OCI-LY3 (cell line): ENCODE measurements at regions not wholly inside any gene's neighbourhood (a gene's known extent, or its start where the extent isn't known, plus 50 kb on each side); places are given as distances from the start of the nearest gene placed in this dataset.

Experiments used
- H2AFZ ChIP-seq: fragments of 200-600, 300-600 bp; shearing (Covaris generic); 2 replicates; pipeline ENCODE4 v1.6.0; 2014; ENCODE audit warnings: antibody characterized with exemption, low read depth, low read length
- H3K27ac ChIP-seq: fragments of 200-600, 300-600 bp; sonication (generic); 2 replicates; pipeline ENCODE4 v1.5.1; 2014; ENCODE audit warnings: mild to moderate bottlenecking, low read length, moderate library complexity, mixed read lengths
- H3K27me3 ChIP-seq: fragments of 200-600, 300-600 bp; sonication (generic); 2 replicates; pipeline ENCODE4 v1.6.1; 2014; ENCODE audit warnings: low read depth, low read length, mixed read lengths
- H3K36me3 ChIP-seq: fragments of 200-600, 300-600 bp; sonication (generic); replicated peaks from 2 replicates; pipeline ENCODE3; 2014; ENCODE audit warnings: low read depth, low read length, mixed read lengths
- H3K4me1 ChIP-seq: fragments of 300-600, 200-600 bp; sonication (generic); 2 replicates; pipeline ENCODE4 v1.6.1; 2014; ENCODE audit warnings: low read length, mixed read lengths
- H3K4me2 ChIP-seq: fragments of 200-600, 300-600 bp; sonication (generic); 2 replicates; pipeline ENCODE4 v1.6.1; 2014; ENCODE audit warnings: low read length, mixed read lengths
- H3K4me3 ChIP-seq: fragments of 300-600, 200-600 bp; sonication (generic); 2 replicates; pipeline ENCODE4 v1.5.1; 2014; ENCODE audit warnings: antibody characterized with exemption, mild to moderate bottlenecking, low read length, moderate library complexity
- H3K79me2 ChIP-seq: fragments of 300-600, 200-600 bp; shearing (Covaris generic); 2 replicates; pipeline ENCODE4 v1.6.1; 2014; ENCODE audit warnings: mild to moderate bottlenecking, low read length, mixed read lengths
- H3K9ac ChIP-seq: fragments of 300-600, 200-600 bp; shearing (Covaris generic); 2 replicates; pipeline ENCODE4 v1.6.0; 2014; ENCODE audit warnings: mild to moderate bottlenecking, low read length, moderate library complexity
- H3K9me3 ChIP-seq: fragments of 200-600, 300-600 bp; shearing (Covaris generic); 2 replicates; pipeline ENCODE4 v1.6.1; 2014; ENCODE audit warnings: low read length, mixed read lengths; ENCODE audit not compliant: insufficient read depth
- H4K20me1 ChIP-seq: fragments of 200-600, 300-600 bp; sonication (generic); 2 replicates; pipeline ENCODE4 v1.6.1; 2016; ENCODE audit warnings: low read length, mixed read lengths; ENCODE audit not compliant: insufficient read depth
- CTCF ChIP-seq: fragments of 200-600, 300-600 bp; sonication (generic); IDR thresholded peaks from 2 replicates; pipeline ENCODE4 v1.5.1; 2014; ENCODE audit warnings: antibody characterized with exemption, low read length, low read depth
- EZH2phosphoT487 ChIP-seq: fragments of 200-600 bp; shearing (Covaris generic); IDR thresholded peaks from 2 replicates; pipeline ENCODE4 v1.6.1; 2018; ENCODE audit warnings: antibody characterized with exemption, mixed run types, low read depth

- no peak overlapping the region for H3K4me2 ChIP-seq
- H3K27ac ChIP-seq = no peak overlapping the region
- H4K20me1 ChIP-seq = no peaks in the 10 kb centered on the region
- no peak overlapping the region for H2AFZ ChIP-seq
- no peaks in the 10 kb centered on the region for H3K9me3 ChIP-seq
- no peaks in the 10 kb centered on the region for H3K36me3 ChIP-seq
- H3K79me2 ChIP-seq = no peaks in the 10 kb centered on the region
- TF ChIP-seq CTCF (no peak), EZH2phosphoT487 (no peak)
- peaks cover 23% of the 10 kb centered on the region for H3K27me3 ChIP-seq
- no peaks in the 10 kb centered on the region for H3K4me1 ChIP-seq
- no peak overlapping the region for H3K4me3 ChIP-seq
- no peak overlapping the region for H3K9ac ChIP-seq
Measured at GRCh38 chr15:100753503-100753902, 126.1 kb upstream of the ALDH1A3 start.

- H3K4me3 ChIP-seq = no peak overlapping the region
- H3K4me1 ChIP-seq = no peaks in the 10 kb centered on the region
- peaks cover 31% of the 10 kb centered on the region for H3K27me3 ChIP-seq
- H3K79me2 ChIP-seq = no peaks in the 10 kb centered on the region
- H3K9me3 ChIP-seq = no peaks in the 10 kb centered on the region
- no peak overlapping the region for H3K4me2 ChIP-seq
- H3K9ac ChIP-seq = no peak overlapping the region
- H4K20me1 ChIP-seq = no peaks in the 10 kb centered on the region
- H3K27ac ChIP-seq = no peak overlapping the region
- H2AFZ ChIP-seq = no peak overlapping the region
- no peaks in the 10 kb centered on the region for H3K36me3 ChIP-seq
- TF ChIP-seq CTCF = no peak
- no peak for TF ChIP-seq EZH2phosphoT487
Measured at GRCh38 chr15:100757661-100758060, 122.0 kb upstream of the ALDH1A3 start.

GRCh38 chr15:100758555-100758954, 121.1 kb upstream of the ALDH1A3 start:
- Histone ChIP-seq H3K4me3 (no peak overlapping the region), H3K36me3 (no peaks in the 10 kb centered on the region), H2AFZ (no peak overlapping the region), H3K9me3 (no peaks in the 10 kb centered on the region), H3K9ac (no peak overlapping the region), H3K79me2 (no peaks in the 10 kb centered on the region), H3K27ac (no peak overlapping the region), H3K4me1 (no peaks in the 10 kb centered on the region), H3K27me3 (peaks cover 31% of the 10 kb centered on the region), H3K4me2 (no peak overlapping the region), H4K20me1 (no peaks in the 10 kb centered on the region)
- TF ChIP-seq CTCF = no peak
- no peak for TF ChIP-seq EZH2phosphoT487

- no peaks in the 10 kb centered on the region for H3K9me3 ChIP-seq
Measured at GRCh38 chr15:100759106-100759505, 120.5 kb upstream of the ALDH1A3 start.

More at GRCh38 chr15:100759106-100759505, 120.5 kb upstream of the ALDH1A3 start:
- Histone ChIP-seq H3K4me1 (no peaks in the 10 kb centered on the region), H2AFZ (no peak overlapping the region), H3K4me3 (no peak overlapping the region), H3K9ac (no peak overlapping the region), H3K36me3 (no peaks in the 10 kb centered on the region), H4K20me1 (no peaks in the 10 kb centered on the region), H3K27ac (no peak overlapping the region), H3K79me2 (no peaks in the 10 kb centered on the region), H3K27me3 (peaks cover 31% of the 10 kb centered on the region), H3K4me2 (no peak overlapping the region)
- TF ChIP-seq CTCF (no peak), EZH2phosphoT487 (no peak)
